IMR-90 (cell line): ENCODE measurements at regions not wholly inside any gene's neighbourhood (a gene's known extent, or its start where the extent isn't known, plus 50 kb on each side); places are given as distances from the start of the nearest gene placed in this dataset.

Experiments used
- ATAC-seq: fragments of 200-7000 bp; cut with Tn5 transposase; 2 replicates; pipeline ENCODE4 v1.9.1; 2020; ENCODE audit warnings: low read depth, mild to moderate bottlenecking, moderate library complexity
- BruUV-seq: library from RNA; stranded (reverse); fragments of 400-500 nt; replicated peaks from 2 replicates; lab custom pipeline; 2021; lab: Mats Ljungman, UMichigan
- CTCF ChIA-PET: fragments of 300-600 bp; formaldehyde crosslinking; extraction: SDS; loops from one replicate; lab custom pipeline; 2021; ENCODE audit warnings: antibody characterized with exemption; lab: Yijun Ruan, JAX
- POLR2A ChIA-PET: fragments of 300-600 bp; sonication (Branson Sonifier 250); formaldehyde crosslinking; loops from one replicate; lab custom pipeline; 2022; ENCODE audit warnings: antibody characterized with exemption; ENCODE audit not compliant: unreplicated experiment; lab: Charles Lee
- DNase-seq: peaks from one replicate; pipeline ENCODE4 v3.0.0; 2013
- H2AFZ ChIP-seq: replicated peaks from 2 replicates; pipeline ENCODE3; 2013; ENCODE audit warnings: low read length, mild to moderate bottlenecking; ENCODE audit not compliant: poor library complexity
- H2AK5ac ChIP-seq: 2 replicates; pipeline ENCODE4 v1.6.1; 2013; ENCODE audit warnings: low read depth, low read length, inconsistent platforms
- H2AK9ac ChIP-seq: replicated peaks from 2 replicates; pipeline ENCODE3; 2013; ENCODE audit warnings: mild to moderate bottlenecking, low read depth, low read length, moderate library complexity; ENCODE audit not compliant: poor library complexity
- H2BK120ac ChIP-seq: 2 replicates; pipeline ENCODE4 v1.6.1; 2013; ENCODE audit warnings: low read depth, low read length, inconsistent platforms
- H2BK15ac ChIP-seq: 3 replicates; pipeline ENCODE4 v1.6.1; 2013; ENCODE audit warnings: low read depth, low read length, inconsistent platforms
- H2BK20ac ChIP-seq: 2 replicates; pipeline ENCODE4 v1.6.1; 2013; ENCODE audit warnings: low read depth, mild to moderate bottlenecking, inconsistent platforms, low read length, moderate library complexity
- H2BK5ac ChIP-seq: 2 replicates; pipeline ENCODE4 v1.6.1; 2013; ENCODE audit warnings: mild to moderate bottlenecking, low read depth, low read length, inconsistent platforms; ENCODE audit not compliant: poor library complexity, severe bottlenecking
- H3K14ac ChIP-seq: replicated peaks from 2 replicates; pipeline ENCODE4 v1.6.1; 2013; ENCODE audit warnings: low read depth, low read length, inconsistent platforms
- H3K18ac ChIP-seq: 2 replicates; pipeline ENCODE4 v1.6.1; 2013; ENCODE audit warnings: low read depth, low read length, control low read depth
- H3K23ac ChIP-seq: 2 replicates; pipeline ENCODE4 v1.6.1; 2013; ENCODE audit warnings: low read depth, low read length, inconsistent platforms
- H3K27ac ChIP-seq: 2 replicates; pipeline ENCODE4 v1.5.1; 2013; ENCODE audit warnings: mild to moderate bottlenecking, control low read depth, low read length; ENCODE audit not compliant: insufficient read depth
- H3K27me3 ChIP-seq: 2 replicates; pipeline ENCODE4 v1.6.1; 2013; ENCODE audit warnings: low read length; ENCODE audit not compliant: control insufficient read depth, insufficient read depth
- H3K36me3 ChIP-seq: 2 replicates; pipeline ENCODE4 v1.6.1; 2013; ENCODE audit warnings: low read length, mixed read lengths; ENCODE audit not compliant: control insufficient read depth, insufficient read depth
- H3K4ac ChIP-seq: 2 replicates; pipeline ENCODE4 v1.6.1; 2013; ENCODE audit warnings: low read depth, low read length, inconsistent platforms
- H3K4me1 ChIP-seq: 2 replicates; pipeline ENCODE4 v1.6.1; 2013; ENCODE audit warnings: low read length, mixed read lengths; ENCODE audit not compliant: control insufficient read depth, insufficient read depth
- H3K4me2 ChIP-seq: 2 replicates; pipeline ENCODE4 v1.6.1; 2013; ENCODE audit warnings: low read depth, mild to moderate bottlenecking, control low read depth, low read length, moderate library complexity
- H3K4me3 ChIP-seq: 2 replicates; pipeline ENCODE4 v1.5.1; 2013; ENCODE audit warnings: low read depth, mild to moderate bottlenecking, control low read depth, low read length, moderate library complexity; ENCODE audit not compliant: insufficient read depth
- H3K56ac ChIP-seq: 2 replicates; pipeline ENCODE4 v1.6.1; 2013; ENCODE audit warnings: low read length, inconsistent platforms; ENCODE audit not compliant: insufficient read depth; ENCODE audit errors: extremely low read depth
- H3K79me1 ChIP-seq, 2 experiments: 2 replicates each; pipeline ENCODE4 v1.6.1; 2013; ENCODE audit warnings: low read length in 2 of 2, inconsistent platforms in 1 of 2, low read depth in 1 of 2
- H3K9ac ChIP-seq: 2 replicates; pipeline ENCODE4 v1.6.1; 2013; ENCODE audit warnings: low read depth, low read length, control low read depth
- H3K9me1 ChIP-seq: 2 replicates; pipeline ENCODE4 v1.6.1; 2013; ENCODE audit warnings: low read length, inconsistent platforms; ENCODE audit not compliant: insufficient read depth
- H3K9me3 ChIP-seq: 2 replicates; pipeline ENCODE4 v1.6.1; 2013; ENCODE audit warnings: low read length; ENCODE audit not compliant: control insufficient read depth, insufficient read depth
- H4K20me1 ChIP-seq: 2 replicates; pipeline ENCODE4 v1.6.1; 2013; ENCODE audit warnings: low read length, inconsistent platforms; ENCODE audit not compliant: insufficient read depth
- H4K5ac ChIP-seq: 2 replicates; pipeline ENCODE4 v1.6.1; 2013; ENCODE audit warnings: mild to moderate bottlenecking, low read depth, low read length, control low read depth
- H4K8ac ChIP-seq, 2 experiments: 2 replicates each; pipeline ENCODE4 v1.6.1; 2013; ENCODE audit warnings: low read depth in 2 of 2, low read length in 2 of 2, control low read depth in 1 of 2, inconsistent platforms in 1 of 2
- H4K91ac ChIP-seq: 2 replicates; pipeline ENCODE4 v1.6.1; 2013; ENCODE audit warnings: low read depth, low read length, inconsistent platforms; ENCODE audit not compliant: insufficient read depth
- BHLHE40 ChIP-seq: fragments of 150-350 bp; IDR thresholded peaks from 2 replicates; pipeline ENCODE4 v1.6.1; 2016; ENCODE audit warnings: mild to moderate bottlenecking, low read depth, low read length
- CEBPB ChIP-seq: IDR thresholded peaks from 2 replicates; pipeline ENCODE4 v1.6.1; 2012; ENCODE audit warnings: low read depth, low read length, improper control_type of control experiment
- CHD1 ChIP-seq: IDR thresholded peaks from 2 replicates; pipeline ENCODE4 v1.6.1; 2012; ENCODE audit warnings: low read depth, low read length, improper control_type of control experiment
- FOS ChIP-seq: fragments of 150-350 bp; IDR thresholded peaks from 2 replicates; pipeline ENCODE4 v1.6.1; 2016; ENCODE audit warnings: low read depth, low read length
- MAFK ChIP-seq: IDR thresholded peaks from 2 replicates; pipeline ENCODE4 v1.6.1; 2012; ENCODE audit warnings: low read depth, low read length, improper control_type of control experiment
- MAZ ChIP-seq: IDR thresholded peaks from 2 replicates; pipeline ENCODE4 v1.6.1; 2012; ENCODE audit warnings: low read depth, mild to moderate bottlenecking, low read length, improper control_type of control experiment, moderate library complexity, borderline replicate concordance
- MXI1 ChIP-seq: IDR thresholded peaks from 2 replicates; pipeline ENCODE4 v1.6.1; 2012; ENCODE audit warnings: low read depth, mild to moderate bottlenecking, low read length, moderate library complexity, borderline replicate concordance
- NFE2L2 ChIP-seq: fragments of 150-350 bp; IDR thresholded peaks from 2 replicates; pipeline ENCODE4 v1.6.1; 2016; ENCODE audit warnings: low read depth, mild to moderate bottlenecking, low read length
- POLR2A ChIP-seq: IDR thresholded peaks from 2 replicates; pipeline ENCODE4 v1.6.1; 2012; ENCODE audit warnings: mild to moderate bottlenecking, low read depth, low read length
- RAD21 ChIP-seq: IDR thresholded peaks from 2 replicates; pipeline ENCODE4 v1.6.1; 2012; ENCODE audit warnings: low read length, improper control_type of control experiment
- RCOR1 ChIP-seq: IDR thresholded peaks from 2 replicates; pipeline ENCODE4 v1.6.1; 2012; ENCODE audit warnings: mild to moderate bottlenecking, low read length, improper control_type of control experiment; ENCODE audit not compliant: insufficient replicate concordance
- RFX5 ChIP-seq: IDR thresholded peaks from 2 replicates; pipeline ENCODE4 v1.8.0; 2012; ENCODE audit warnings: low read depth, mild to moderate bottlenecking, low read length, moderate library complexity
- SMC3 ChIP-seq: fragments of 150-350 bp; IDR thresholded peaks from 2 replicates; pipeline ENCODE4 v1.6.1; 2016; ENCODE audit warnings: low read depth, mild to moderate bottlenecking, antibody characterized with exemption, low read length, moderate library complexity
- WGBS, 2 experiments: methylation state at CpG; one replicate each; pipeline versions ENCODE4 v1.1.5 to v1.1.7; 2013; ENCODE audit warnings: missing lambda C conversion rate in 2 of 2; ENCODE audit not compliant: insufficient read length in 1 of 2; ENCODE audit errors: extremely low coverage in 2 of 2; 5-methylcytosine and 5-hydroxymethylcytosine counted together
- dilution Hi-C: fragments of 300-500 bp; cut with HindIII; formaldehyde crosslinking; loops from one replicate; pipeline ENCODE4 v1.14.3; 2018; ENCODE audit warnings: low sequenced_read_pairs; ENCODE audit not compliant: unreplicated experiment
- in situ Hi-C: fragments of 300-500 bp; cut with MboI; formaldehyde crosslinking; loops from 3 replicates; pipeline ENCODE4 v1.14.3; 2019; ENCODE audit warnings: low sequenced_read_pairs, inconsistent platforms, mixed read lengths
- intact Hi-C: fragments of 100-400 bp; cut with micrococcal nuclease; formaldehyde crosslinking; loops from 2 replicates; pipeline ENCODE4 v1.10.0; 2022
- TF ChIP-seq, protein P1 (sequence below): fragments of 150-350 bp; IDR thresholded peaks from 2 replicates; pipeline ENCODE4 v1.6.1; 2017; ENCODE audit warnings: mild to moderate bottlenecking, antibody characterized with exemption, low read length, low read depth
- TF ChIP-seq, protein P2 (sequence below): conservative IDR thresholded peaks from 2 replicates; pipeline ENCODE4 v1.5.1; 2012; ENCODE audit warnings: mild to moderate bottlenecking, low read depth, low read length, improper control_type of control experiment
- TF ChIP-seq, protein P3 (sequence below): fragments of 150-350 bp; IDR thresholded peaks from 2 replicates; pipeline ENCODE4 v1.6.1; 2016; ENCODE audit warnings: low read depth, mild to moderate bottlenecking, low read length, moderate library complexity, borderline replicate concordance

DNA sequence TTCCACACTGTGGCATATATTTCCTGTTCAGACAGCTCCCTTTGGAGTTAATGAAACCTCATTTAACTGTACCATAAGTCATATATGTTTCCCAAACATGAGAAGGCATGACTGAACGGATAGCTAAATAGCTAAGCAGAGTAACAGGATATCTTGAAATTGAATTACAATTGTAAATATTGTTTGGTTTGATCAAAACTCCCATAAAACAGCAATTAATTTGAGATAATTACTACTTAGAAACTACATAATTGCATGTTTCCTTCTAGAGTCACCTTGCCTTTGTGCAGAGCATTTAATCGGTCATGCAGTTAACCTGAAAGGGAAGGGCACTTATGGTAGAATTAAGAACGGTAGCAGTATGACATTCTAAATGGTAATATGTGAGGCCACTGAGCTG, 179.0 kb upstream of the MAP3K7 start:
- DNase-seq (no peak), ATAC-seq (no peak)
- Histone ChIP-seq H3K9ac (no peak overlapping the region), H3K27ac (no peak overlapping the region), H3K18ac (no peak overlapping the region), H3K9me3 (no peaks in the 10 kb centered on the region), H4K8ac (no peak overlapping the region), H2BK5ac (no peak overlapping the region), H3K14ac (no peak overlapping the region), H4K5ac (no peak overlapping the region), H3K27me3 (no peaks in the 10 kb centered on the region), H2AK5ac (no peak overlapping the region), H3K36me3 (no peaks in the 10 kb centered on the region), H2AK9ac (no peak overlapping the region), H4K91ac (no peak overlapping the region), H3K4me2 (no peak overlapping the region), H3K23ac (no peak overlapping the region), H2BK120ac (no peak overlapping the region), H3K4me3 (no peak overlapping the region), H2AFZ (no peak overlapping the region), H3K4ac (no peak overlapping the region), H3K56ac (no peak overlapping the region), H3K4me1 (no peaks in the 10 kb centered on the region), H3K9me1 (no peaks in the 10 kb centered on the region), H2BK20ac (no peak overlapping the region), H4K20me1 (no peaks in the 10 kb centered on the region), H2BK15ac (no peak overlapping the region), H3K79me1 (no peaks in the 10 kb centered on the region)
- dilution Hi-C loops, result no loop called here
- TF ChIP-seq, protein P1, sequence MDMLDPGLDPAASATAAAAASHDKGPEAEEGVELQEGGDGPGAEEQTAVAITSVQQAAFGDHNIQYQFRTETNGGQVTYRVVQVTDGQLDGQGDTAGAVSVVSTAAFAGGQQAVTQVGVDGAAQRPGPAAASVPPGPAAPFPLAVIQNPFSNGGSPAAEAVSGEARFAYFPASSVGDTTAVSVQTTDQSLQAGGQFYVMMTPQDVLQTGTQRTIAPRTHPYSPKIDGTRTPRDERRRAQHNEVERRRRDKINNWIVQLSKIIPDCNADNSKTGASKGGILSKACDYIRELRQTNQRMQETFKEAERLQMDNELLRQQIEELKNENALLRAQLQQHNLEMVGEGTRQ, result no peak
- TF ChIP-seq CEBPB (no peak), MAFK (no peak), BHLHE40 (no peak), MXI1 (no peak), NFE2L2 (no peak), MAZ (no peak), POLR2A (no peak), RFX5 (no peak), RAD21 (no peak), CHD1 (no peak), SMC3 (no peak), RCOR1 (no peak), FOS (no peak)
- TF ChIP-seq, protein P2, sequence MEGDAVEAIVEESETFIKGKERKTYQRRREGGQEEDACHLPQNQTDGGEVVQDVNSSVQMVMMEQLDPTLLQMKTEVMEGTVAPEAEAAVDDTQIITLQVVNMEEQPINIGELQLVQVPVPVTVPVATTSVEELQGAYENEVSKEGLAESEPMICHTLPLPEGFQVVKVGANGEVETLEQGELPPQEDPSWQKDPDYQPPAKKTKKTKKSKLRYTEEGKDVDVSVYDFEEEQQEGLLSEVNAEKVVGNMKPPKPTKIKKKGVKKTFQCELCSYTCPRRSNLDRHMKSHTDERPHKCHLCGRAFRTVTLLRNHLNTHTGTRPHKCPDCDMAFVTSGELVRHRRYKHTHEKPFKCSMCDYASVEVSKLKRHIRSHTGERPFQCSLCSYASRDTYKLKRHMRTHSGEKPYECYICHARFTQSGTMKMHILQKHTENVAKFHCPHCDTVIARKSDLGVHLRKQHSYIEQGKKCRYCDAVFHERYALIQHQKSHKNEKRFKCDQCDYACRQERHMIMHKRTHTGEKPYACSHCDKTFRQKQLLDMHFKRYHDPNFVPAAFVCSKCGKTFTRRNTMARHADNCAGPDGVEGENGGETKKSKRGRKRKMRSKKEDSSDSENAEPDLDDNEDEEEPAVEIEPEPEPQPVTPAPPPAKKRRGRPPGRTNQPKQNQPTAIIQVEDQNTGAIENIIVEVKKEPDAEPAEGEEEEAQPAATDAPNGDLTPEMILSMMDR, result no peak
- TF ChIP-seq, protein P3, sequence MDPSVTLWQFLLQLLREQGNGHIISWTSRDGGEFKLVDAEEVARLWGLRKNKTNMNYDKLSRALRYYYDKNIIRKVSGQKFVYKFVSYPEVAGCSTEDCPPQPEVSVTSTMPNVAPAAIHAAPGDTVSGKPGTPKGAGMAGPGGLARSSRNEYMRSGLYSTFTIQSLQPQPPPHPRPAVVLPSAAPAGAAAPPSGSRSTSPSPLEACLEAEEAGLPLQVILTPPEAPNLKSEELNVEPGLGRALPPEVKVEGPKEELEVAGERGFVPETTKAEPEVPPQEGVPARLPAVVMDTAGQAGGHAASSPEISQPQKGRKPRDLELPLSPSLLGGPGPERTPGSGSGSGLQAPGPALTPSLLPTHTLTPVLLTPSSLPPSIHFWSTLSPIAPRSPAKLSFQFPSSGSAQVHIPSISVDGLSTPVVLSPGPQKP, result no peak
- ChIA-PET CTCF (no interaction called here), POLR2A (no interaction called here)
- no CpG with 5 or more reads among the region's 3 CpGs for WGBS, 2 experiments
- in situ Hi-C loops, result no loop called here
- no TSS peak for BruUV-seq
- intact Hi-C loops, result no loop called here
